ENCODE measurements at regions not wholly inside any gene's neighbourhood (a gene's known extent, or its start where the extent isn't known, plus 50 kb on each side); places are given as distances from the start of the nearest gene placed in this dataset.

- no peak overlapping the region for H3K4me3 ChIP-seq (ENCODE audit: low read depth, low read length)
- no peak for DNase-seq (ENCODE audit: low read depth)
- no peak for TF ChIP-seq CTCF (IDR thresholded peaks at IDR 0.05; ENCODE audit: control insufficient read depth, extremely low read depth, insufficient read depth)
Measured at GRCh38 chr2:12397854-12398253, 318.9 kb upstream of the TRIB2 start.

- DNase-seq (ENCODE audit: low read depth): no peak
- H3K4me3 ChIP-seq (ENCODE audit: low read depth, low read length): no peak overlapping the region
- no peak for TF ChIP-seq CTCF (IDR thresholded peaks at IDR 0.05; ENCODE audit: control insufficient read depth, extremely low read depth, insufficient read depth)
Measured at GRCh38 chr2:12399240-12399639, 317.5 kb upstream of the TRIB2 start.

- no peak for TF ChIP-seq CTCF (IDR thresholded peaks at IDR 0.05; ENCODE audit: control insufficient read depth, extremely low read depth, insufficient read depth)
- no peak for DNase-seq (ENCODE audit: low read depth)
- no peak overlapping the region for H3K4me3 ChIP-seq (ENCODE audit: low read depth, low read length)
Measured at GRCh38 chr2:12400543-12400942, 316.2 kb upstream of the TRIB2 start.

GRCh38 chr2:12402440-12403139, 314.1 kb upstream of the TRIB2 start:
- no peak for DNase-seq (ENCODE audit: low read depth)
- TF ChIP-seq CTCF (IDR thresholded peaks at IDR 0.05; ENCODE audit: control insufficient read depth, extremely low read depth, insufficient read depth): no peak
- H3K4me3 ChIP-seq (ENCODE audit: low read depth, low read length): no peak overlapping the region

- no peak for DNase-seq (ENCODE audit: low read depth)
- no peak for TF ChIP-seq CTCF (IDR thresholded peaks at IDR 0.05; ENCODE audit: control insufficient read depth, extremely low read depth, insufficient read depth)
- H3K4me3 ChIP-seq (ENCODE audit: low read depth, low read length): no peak overlapping the region
Measured at GRCh38 chr2:12404497-12404896, 312.2 kb upstream of the TRIB2 start.

GRCh38 chr2:12407160-12407559, 309.6 kb upstream of the TRIB2 start:
- no peak overlapping the region for H3K4me3 ChIP-seq (ENCODE audit: low read depth, low read length)
- DNase-seq (ENCODE audit: low read depth): no peak
- no peak for TF ChIP-seq CTCF (IDR thresholded peaks at IDR 0.05; ENCODE audit: control insufficient read depth, extremely low read depth, insufficient read depth)

GRCh38 chr2:12412898-12413305, 303.8 kb upstream of the TRIB2 start:
- DNase-seq (ENCODE audit: low read depth): no peak
- no peak for TF ChIP-seq CTCF (IDR thresholded peaks at IDR 0.05; ENCODE audit: control insufficient read depth, extremely low read depth, insufficient read depth)
- H3K4me3 ChIP-seq (ENCODE audit: low read depth, low read length): no peak overlapping the region

Data from LNCaP clone FGC (cell line).